ENCODE measurements at regions not wholly inside any gene's neighbourhood (a gene's known extent, or its start where the extent isn't known, plus 50 kb on each side); places are given as distances from the start of the nearest gene placed in this dataset.

DNA sequence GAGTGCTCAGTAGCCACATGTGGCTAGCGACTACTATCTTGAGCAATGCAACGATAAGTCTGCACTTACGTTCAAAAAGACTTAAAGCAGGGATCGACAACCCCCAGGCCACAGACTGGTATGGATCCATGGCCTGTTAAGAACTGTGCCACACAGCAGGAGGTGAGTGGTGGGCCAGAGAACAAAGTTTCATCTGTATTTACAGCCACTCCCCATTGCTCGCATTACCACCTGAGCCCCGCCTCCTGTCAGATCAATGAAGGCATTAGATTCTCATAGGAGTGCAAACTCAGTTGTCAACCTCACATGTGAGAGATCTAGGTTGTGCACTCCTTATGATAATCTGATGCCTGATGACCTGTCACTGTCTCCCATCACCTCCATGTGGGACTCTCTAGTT lies 103.6 kb upstream of the ZRANB2 start:
- H3K9me3 ChIP-seq (ENCODE audit: severe bottlenecking): no peaks in the 10 kb centered on the region
- TF ChIP-seq, protein P1, sequence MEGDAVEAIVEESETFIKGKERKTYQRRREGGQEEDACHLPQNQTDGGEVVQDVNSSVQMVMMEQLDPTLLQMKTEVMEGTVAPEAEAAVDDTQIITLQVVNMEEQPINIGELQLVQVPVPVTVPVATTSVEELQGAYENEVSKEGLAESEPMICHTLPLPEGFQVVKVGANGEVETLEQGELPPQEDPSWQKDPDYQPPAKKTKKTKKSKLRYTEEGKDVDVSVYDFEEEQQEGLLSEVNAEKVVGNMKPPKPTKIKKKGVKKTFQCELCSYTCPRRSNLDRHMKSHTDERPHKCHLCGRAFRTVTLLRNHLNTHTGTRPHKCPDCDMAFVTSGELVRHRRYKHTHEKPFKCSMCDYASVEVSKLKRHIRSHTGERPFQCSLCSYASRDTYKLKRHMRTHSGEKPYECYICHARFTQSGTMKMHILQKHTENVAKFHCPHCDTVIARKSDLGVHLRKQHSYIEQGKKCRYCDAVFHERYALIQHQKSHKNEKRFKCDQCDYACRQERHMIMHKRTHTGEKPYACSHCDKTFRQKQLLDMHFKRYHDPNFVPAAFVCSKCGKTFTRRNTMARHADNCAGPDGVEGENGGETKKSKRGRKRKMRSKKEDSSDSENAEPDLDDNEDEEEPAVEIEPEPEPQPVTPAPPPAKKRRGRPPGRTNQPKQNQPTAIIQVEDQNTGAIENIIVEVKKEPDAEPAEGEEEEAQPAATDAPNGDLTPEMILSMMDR (IDR thresholded peaks at IDR 0.05; ENCODE audit: low read depth, low read length): no peak
- H3K27ac ChIP-seq: no peak overlapping the region
- no peaks in the 10 kb centered on the region for H3K36me3 ChIP-seq
- DNase-seq: no peak
- H3K4me3 ChIP-seq (ENCODE audit: low read depth, low read length): no peak overlapping the region
- H3K27me3 ChIP-seq (ENCODE audit: insufficient read depth, low read depth, severe bottlenecking): no peaks in the 10 kb centered on the region

DNA sequence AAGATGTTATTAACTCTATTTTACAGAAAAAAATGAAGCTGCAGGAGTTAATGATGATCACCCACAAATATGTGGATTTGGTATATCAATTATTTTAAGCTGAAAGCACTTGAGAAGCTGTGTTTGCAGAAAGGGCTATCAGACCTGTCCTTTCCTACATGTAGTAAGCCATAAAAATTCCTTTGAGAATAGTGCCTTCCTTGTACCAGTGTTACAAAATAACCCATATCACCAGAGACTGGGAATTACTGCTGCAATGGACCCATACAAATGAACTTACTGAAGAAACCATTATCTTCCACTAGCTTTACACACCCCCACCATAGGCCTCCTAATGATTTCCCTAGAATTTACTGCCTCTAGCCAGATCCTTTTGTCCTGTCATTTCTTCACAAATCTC lies 99.2 kb upstream of the ZRANB2 start:
- Histone ChIP-seq H3K27me3 (ENCODE audit: insufficient read depth, low read depth, severe bottlenecking) (no peaks in the 10 kb centered on the region), H3K36me3 (no peaks in the 10 kb centered on the region), H3K9me3 (ENCODE audit: severe bottlenecking) (no peaks in the 10 kb centered on the region), H3K4me3 (ENCODE audit: low read depth, low read length) (no peak overlapping the region), H3K27ac (no peak overlapping the region)
- DNase-seq: no peak
- TF ChIP-seq, protein P1 (IDR thresholded peaks at IDR 0.05; ENCODE audit: low read depth, low read length): no peak

DNA sequence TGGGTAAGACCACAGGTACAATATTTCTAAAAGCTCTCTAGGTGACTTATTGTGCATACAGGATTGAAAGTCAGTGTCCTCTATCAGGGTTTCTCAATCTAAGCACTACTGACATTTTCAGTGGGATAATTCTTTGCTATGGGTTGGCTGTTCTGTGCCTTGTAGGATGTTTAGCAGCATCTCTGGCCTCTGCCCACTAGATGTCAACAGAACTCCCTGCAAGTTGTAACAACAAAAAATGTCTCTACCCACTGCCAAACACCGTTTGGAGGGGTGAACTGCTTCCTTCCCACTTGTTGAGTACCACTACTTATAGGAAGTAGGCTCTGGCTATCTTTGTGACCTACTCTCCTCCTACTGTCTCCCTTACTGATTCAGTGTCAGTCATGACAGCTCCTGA lies 90.1 kb upstream of the ZRANB2 start:
- no peak for DNase-seq
- Histone ChIP-seq H3K27ac (no peak overlapping the region), H3K27me3 (ENCODE audit: insufficient read depth, low read depth, severe bottlenecking) (no peaks in the 10 kb centered on the region), H3K36me3 (no peaks in the 10 kb centered on the region), H3K9me3 (ENCODE audit: severe bottlenecking) (no peaks in the 10 kb centered on the region), H3K4me3 (ENCODE audit: low read depth, low read length) (no peak overlapping the region)
- TF ChIP-seq, protein P1 (IDR thresholded peaks at IDR 0.05; ENCODE audit: low read depth, low read length): 0 out of 2 replicates have a peak, but pooled peaks have one; percentile 14

DNA sequence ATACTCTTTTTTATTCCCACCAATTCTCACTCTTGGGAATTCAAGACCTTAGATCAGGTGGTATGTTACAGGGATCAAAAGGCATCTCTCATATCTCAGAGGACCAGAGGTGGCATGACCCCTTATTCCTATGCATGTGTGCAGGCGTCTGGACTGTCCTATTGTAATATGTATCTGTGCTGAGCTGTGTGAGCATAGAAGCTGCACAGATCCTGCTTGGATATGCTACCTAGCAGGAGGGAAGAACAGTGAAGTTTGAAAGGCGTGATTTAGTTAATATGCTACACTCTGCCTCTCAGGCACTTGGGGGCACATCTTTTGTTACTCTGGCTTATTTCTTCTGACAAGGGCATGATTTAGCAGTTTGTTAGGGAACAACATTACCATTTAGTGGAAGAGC lies 86.7 kb upstream of the ZRANB2 start:
- no peaks in the 10 kb centered on the region for H3K9me3 ChIP-seq (ENCODE audit: severe bottlenecking)
- H3K36me3 ChIP-seq: no peaks in the 10 kb centered on the region
- TF ChIP-seq, protein P1 (IDR thresholded peaks at IDR 0.05; ENCODE audit: low read depth, low read length): no peak
- no peak for DNase-seq
- H3K27me3 ChIP-seq (ENCODE audit: insufficient read depth, low read depth, severe bottlenecking): no peaks in the 10 kb centered on the region
- no peak overlapping the region for H3K27ac ChIP-seq
- no peak overlapping the region for H3K4me3 ChIP-seq (ENCODE audit: low read depth, low read length)

DNA sequence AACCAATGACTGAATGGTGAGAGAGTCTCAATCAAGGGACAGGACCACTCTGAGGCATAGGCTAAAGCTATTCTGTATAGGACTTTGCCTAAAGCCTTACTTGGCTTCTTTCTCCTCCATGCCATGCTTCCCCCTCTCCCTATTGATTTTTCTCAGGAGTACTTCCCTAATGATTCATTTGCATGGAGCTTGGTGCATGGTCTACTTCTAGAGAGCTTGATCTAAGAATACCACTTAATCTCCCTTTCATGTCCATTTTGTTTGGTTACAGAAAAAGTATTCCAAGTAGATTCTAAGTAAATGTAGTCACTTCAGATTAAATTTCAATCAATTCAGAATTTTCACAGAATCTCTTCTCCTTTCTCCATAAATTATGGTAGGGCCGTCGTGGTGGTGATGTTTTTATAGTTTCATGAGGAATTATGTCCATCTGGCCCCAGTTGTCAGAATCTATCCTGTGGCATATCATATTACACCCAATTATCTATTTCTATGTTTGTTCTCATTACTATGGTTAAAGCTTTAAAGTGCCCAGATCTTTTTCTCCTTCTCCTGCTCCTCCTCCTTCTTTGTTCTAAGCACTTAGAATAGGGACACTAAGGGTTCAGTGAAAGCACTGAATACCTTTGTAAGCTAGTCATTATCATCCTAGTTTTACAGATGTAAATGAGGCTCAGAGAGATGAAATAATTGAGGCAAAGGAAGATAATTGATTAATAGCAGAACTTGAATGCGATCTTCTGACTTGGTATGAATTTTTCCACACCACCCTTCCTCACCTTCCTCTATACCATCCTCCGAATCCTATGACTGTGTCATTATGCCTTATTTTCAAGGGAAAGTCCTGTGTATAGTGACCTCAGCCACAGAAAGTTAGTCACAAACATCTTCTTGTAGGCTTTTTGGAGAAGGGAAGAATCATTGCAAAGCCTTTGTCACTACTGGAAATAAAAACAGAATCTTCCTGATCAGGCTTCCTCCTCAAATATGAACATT lies 85.6 kb upstream of the ZRANB2 start:
- TF ChIP-seq, protein P1 (IDR thresholded peaks at IDR 0.05; ENCODE audit: low read depth, low read length): no peak
- H3K27ac ChIP-seq: no peak overlapping the region
- H3K36me3 ChIP-seq: no peaks in the 10 kb centered on the region
- H3K9me3 ChIP-seq (ENCODE audit: severe bottlenecking): no peaks in the 10 kb centered on the region
- no peak for DNase-seq
- H3K4me3 ChIP-seq (ENCODE audit: low read depth, low read length): no peak overlapping the region
- H3K27me3 ChIP-seq (ENCODE audit: insufficient read depth, low read depth, severe bottlenecking): no peaks in the 10 kb centered on the region

Measured in WERI-Rb-1 (cell line).